Endothelial cell of umbilical vein (primary cell): ENCODE measurements at regions not wholly inside any gene's neighbourhood (a gene's known extent, or its start where the extent isn't known, plus 50 kb on each side); places are given as distances from the start of the nearest gene placed in this dataset.

ENCODE experiments used
- BruUV-seq: library from RNA; stranded (reverse); fragments of 400-500 nt; replicated peaks from 2 replicates; lab custom pipeline; 2021; lab: Mats Ljungman, UMichigan
- CTCF ChIA-PET: fragments of 300-600, 350-600 bp; sonication (Branson Sonifier 250); formaldehyde crosslinking; loops from one replicate; lab custom pipeline; 2021; ENCODE audit warnings: antibody characterized with exemption, inconsistent platforms; lab: Charles Lee
- POLR2A ChIA-PET: fragments of 300-600, 350-600 bp; sonication (Branson Sonifier 250); formaldehyde crosslinking; loops from one replicate; lab custom pipeline; 2021; ENCODE audit warnings: antibody characterized with exemption, inconsistent platforms; lab: Charles Lee
- DNase-seq: peaks from one replicate; pipeline ENCODE4 v3.0.0-alpha.2; 2011; ENCODE audit warnings: low read depth, low spot score
- FAIRE-seq: peaks from 2 replicates; lab custom pipeline; 2011; peaks lifted over from hg19 to GRCh38; lab: Jason Lieb, UNC
- H2AFZ ChIP-seq: 2 replicates; pipeline ENCODE4 v1.6.0; 2012; ENCODE audit warnings: low read depth, low read length, control low read depth, inconsistent platforms
- H3K27ac ChIP-seq: 2 replicates; pipeline ENCODE4 v1.5.1; 2011; ENCODE audit warnings: low read depth, mild to moderate bottlenecking, control low read depth, low read length, moderate library complexity; ENCODE audit not compliant: insufficient read depth
- H3K27me3 ChIP-seq, 2 experiments: 2 replicates each; pipeline versions ENCODE4 v1.6.0 to v1.6.1; 2011; ENCODE audit warnings: low read length in 2 of 2, mixed read lengths in 1 of 2; ENCODE audit not compliant: control insufficient read depth in 2 of 2, insufficient read depth in 2 of 2
- H3K36me3 ChIP-seq, 2 experiments: 2 replicates in 1 of 2; 3 replicates in 1 of 2; pipeline ENCODE4 v1.5.1; 2011; ENCODE audit warnings: low read length in 2 of 2, mild to moderate bottlenecking in 1 of 2, moderate library complexity in 1 of 2; ENCODE audit not compliant: control insufficient read depth in 2 of 2, insufficient read depth in 2 of 2; ENCODE audit errors: extremely low read depth in 1 of 2
- H3K4me1 ChIP-seq: 3 replicates; pipeline ENCODE4 v1.5.1; 2011; ENCODE audit warnings: mild to moderate bottlenecking, low read length; ENCODE audit not compliant: control insufficient read depth, insufficient read depth; ENCODE audit errors: extremely low read depth
- H3K4me2 ChIP-seq: 2 replicates; pipeline ENCODE4 v1.6.1; 2011; ENCODE audit warnings: low read length, control low read depth, mixed read lengths; ENCODE audit not compliant: insufficient read depth
- H3K4me3 ChIP-seq, 3 experiments: fragments of 200-600 bp in 1 of 3; sonication (generic), shearing (Covaris generic) in 1 of 3; replicated peaks in 1 of 3; 2 replicates each; pipeline ENCODE4 v1.5.1; 2011 to 2016; ENCODE audit warnings: control low read depth in 3 of 3, low read length in 3 of 3, mild to moderate bottlenecking in 2 of 3, inconsistent platforms in 1 of 3, low read depth in 1 of 3, moderate library complexity in 1 of 3; ENCODE audit not compliant: insufficient read depth in 1 of 3
- H3K79me2 ChIP-seq: 2 replicates; pipeline ENCODE4 v1.6.0; 2012; ENCODE audit warnings: low read length, inconsistent platforms; ENCODE audit not compliant: control insufficient read depth, insufficient read depth
- H3K9ac ChIP-seq: replicated peaks from 2 replicates; pipeline ENCODE3; 2011; ENCODE audit warnings: low read length, control low read depth; ENCODE audit not compliant: insufficient read depth; ENCODE audit errors: extremely low read depth
- H3K9me1 ChIP-seq: replicated peaks from 3 replicates; pipeline ENCODE4 v1.6.0; 2011; ENCODE audit warnings: mild to moderate bottlenecking, low read length; ENCODE audit not compliant: control insufficient read depth, insufficient read depth; ENCODE audit errors: extremely low read depth
- H3K9me3 ChIP-seq: replicated peaks from 2 replicates; pipeline ENCODE4 v1.5.1; 2012; ENCODE audit warnings: low read length, inconsistent platforms; ENCODE audit not compliant: control insufficient read depth, insufficient read depth
- H4K20me1 ChIP-seq: replicated peaks from 2 replicates; pipeline ENCODE3; 2011; ENCODE audit warnings: mild to moderate bottlenecking, low read length; ENCODE audit not compliant: control insufficient read depth, insufficient read depth; ENCODE audit errors: extremely low read depth
- CTCF ChIP-seq, 2 donors: IDR thresholded peaks; 1 replicate in 1 of 2; 2 replicates in 1 of 2; pipeline ENCODE4 v1.5.1; 2011; ENCODE audit warnings: low read length in 2 of 2, mild to moderate bottlenecking in 2 of 2, moderate library complexity in 2 of 2, control low read depth in 1 of 2, inconsistent platforms in 1 of 2, low read depth in 1 of 2; ENCODE audit not compliant: insufficient read depth in 1 of 2; ENCODE audit errors: extremely low read depth in 1 of 2
- EZH2 ChIP-seq: IDR thresholded peaks from 2 replicates; pipeline ENCODE4 v1.6.1; 2012; ENCODE audit warnings: borderline replicate concordance, low read depth, mild to moderate bottlenecking, moderate library complexity, low read length, inconsistent platforms; ENCODE audit not compliant: severe bottlenecking
- FOS ChIP-seq: IDR thresholded peaks from 2 replicates; pipeline ENCODE4 v1.6.1; 2011; ENCODE audit warnings: mild to moderate bottlenecking, low read length, moderate library complexity, borderline replicate concordance; ENCODE audit not compliant: insufficient read depth
- GATA2 ChIP-seq: IDR thresholded peaks from 2 replicates; pipeline ENCODE4 v1.7.0; 2011; ENCODE audit warnings: low read depth, mild to moderate bottlenecking, moderate library complexity, mixed read lengths, low read length; ENCODE audit not compliant: insufficient read length, insufficient read depth
- JUN ChIP-seq: IDR thresholded peaks from 2 replicates; pipeline ENCODE4 v1.6.1; 2011; ENCODE audit warnings: borderline replicate concordance, low read depth; ENCODE audit not compliant: insufficient read length, insufficient read depth
- MAX ChIP-seq: IDR thresholded peaks from 2 replicates; pipeline ENCODE4 v1.6.1; 2011; ENCODE audit not compliant: insufficient read depth, insufficient read length
- MYC ChIP-seq: IDR thresholded peaks from one replicate; pipeline ENCODE4 v1.6.1; 2011; ENCODE audit warnings: mild to moderate bottlenecking, low read depth, low read length
- POLR2A ChIP-seq: IDR thresholded peaks from 2 replicates; pipeline ENCODE4 v1.6.1; 2012; ENCODE audit warnings: low read depth, mild to moderate bottlenecking, control low read depth, low read length
- POLR2AphosphoS5 ChIP-seq: IDR thresholded peaks from 2 replicates; pipeline ENCODE4 v1.6.1; 2012; ENCODE audit warnings: low read depth, mild to moderate bottlenecking, control low read depth, low read length, moderate library complexity; ENCODE audit not compliant: insufficient read depth
- dilution Hi-C: fragments of 300-500 bp; cut with MboI; formaldehyde crosslinking; loops from one replicate; pipeline ENCODE4 v1.15.0; 2019; ENCODE audit warnings: low sequenced_read_pairs; ENCODE audit not compliant: extremely low pct_ligation_motif_present
- intact Hi-C: fragments of 100-400 bp; cut with micrococcal nuclease; formaldehyde crosslinking; loops from one replicate; pipeline ENCODE4 v1.10.0; 2022

GRCh38 chr1:218717575-218717974, 372.4 kb downstream of the TGFB2 start:
- H3K4me2 ChIP-seq = peak overlapping the region; percentile 51
- H3K9me1 ChIP-seq = no peaks in the 10 kb centered on the region
- ChIA-PET POLR2A (no interaction called here), CTCF (interaction anchor here (1.9 kb wide), 1 partner anchor 349 kb away, joined by 5 read pairs; no protein-coding TSS in a partner anchor)
- BruUV-seq = no TSS peak
- FAIRE-seq (peak; percentile 77), DNase-seq (peak; percentile 65)
- H2AFZ ChIP-seq = peak overlapping the region; percentile 43
- peaks cover 12% of the 10 kb centered on the region for H3K4me1 ChIP-seq
- H3K79me2 ChIP-seq = no peaks in the 10 kb centered on the region
- H3K9ac ChIP-seq = no peak overlapping the region
- dilution Hi-C loops (no loop called here), intact Hi-C loops (no loop called here)
- no peaks in the 10 kb centered on the region for H3K27me3 ChIP-seq
- no peaks in the 10 kb centered on the region for H4K20me1 ChIP-seq
- TF ChIP-seq JUN (no peak), CTCF (IDR thresholded peaks at IDR 0.05; ENCODE audit: extremely low read depth in 1 of 2, insufficient read depth in 1 of 2, low read depth in 1 of 2, low read length in 2 of 2) (no peak), POLR2A (no peak), MYC (no peak), FOS (no peak), GATA2 (no peak), POLR2AphosphoS5 (no peak), EZH2 (no peak), MAX (no peak)
- no peak overlapping the region for H3K27ac ChIP-seq
- H3K36me3 ChIP-seq = no peaks in the 10 kb centered on the region
- no peak overlapping the region for H3K4me3 ChIP-seq
- H3K9me3 ChIP-seq = no peaks in the 10 kb centered on the region
